Activated effector memory CD4-positive, alpha-beta T cell treated with anti-CD3 and anti-CD28 coated beads, Interleukin-2, amount 50 U/mL, for 16 hours (primary cell): ENCODE measurements at regions not wholly inside any gene's neighbourhood (a gene's known extent, or its start where the extent isn't known, plus 50 kb on each side); places are given as distances from the start of the nearest gene placed in this dataset.

Source experiments
- DNase-seq: peaks from one replicate; pipeline ENCODE4 v3.0.0-alpha.2; 2020

DNA sequence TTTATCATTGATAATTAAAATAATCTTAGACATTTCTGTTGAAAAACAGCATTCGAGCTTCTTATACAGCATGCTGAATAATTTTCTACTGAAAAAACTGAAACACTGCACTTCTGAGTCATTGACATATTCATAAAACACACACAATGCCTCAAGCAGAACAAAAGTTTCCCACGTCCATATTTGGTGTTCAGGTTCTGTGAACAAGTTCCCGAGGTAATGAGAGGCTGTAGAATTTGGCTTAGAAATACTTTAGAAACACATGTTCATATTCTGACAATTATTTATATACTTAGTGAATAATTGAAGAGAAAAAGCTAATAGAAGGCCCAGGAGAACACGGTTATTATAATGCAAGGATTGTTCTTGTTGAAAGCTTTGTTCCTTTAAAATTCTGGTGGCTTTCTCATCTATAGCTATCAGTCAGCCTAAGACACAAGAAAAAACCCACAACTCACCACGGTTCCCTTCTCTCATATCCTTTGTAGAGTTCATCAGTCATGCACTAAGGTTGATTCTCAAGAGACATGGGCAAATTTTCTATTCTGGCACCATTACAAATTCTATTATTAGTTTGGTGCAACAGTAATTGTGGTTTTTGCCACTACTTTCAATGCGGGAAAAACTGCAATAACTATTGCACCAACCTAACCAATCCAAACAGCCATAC is 194.4 kb downstream of the TMX3 start:
- no peak for DNase-seq

DNA sequence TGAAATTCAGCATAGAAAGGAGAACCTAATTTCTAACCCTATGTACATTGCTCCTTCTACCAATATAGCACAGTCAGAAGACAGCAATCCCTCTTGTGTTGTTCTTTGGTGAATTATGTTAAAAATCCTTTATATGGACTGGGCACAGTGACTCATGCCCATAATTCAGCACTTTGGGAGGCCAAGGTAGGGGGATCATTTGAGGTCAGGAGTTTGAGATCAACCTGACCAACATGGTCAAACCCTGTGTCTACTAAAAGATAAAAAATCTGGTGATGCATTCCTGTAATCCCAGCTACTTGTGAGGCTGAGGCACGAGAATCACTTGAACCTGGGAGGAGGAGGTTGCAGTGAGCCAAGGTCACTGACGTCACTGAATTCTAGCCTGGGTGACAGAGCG is 195.6 kb downstream of the TMX3 start:
- no peak for DNase-seq

DNA sequence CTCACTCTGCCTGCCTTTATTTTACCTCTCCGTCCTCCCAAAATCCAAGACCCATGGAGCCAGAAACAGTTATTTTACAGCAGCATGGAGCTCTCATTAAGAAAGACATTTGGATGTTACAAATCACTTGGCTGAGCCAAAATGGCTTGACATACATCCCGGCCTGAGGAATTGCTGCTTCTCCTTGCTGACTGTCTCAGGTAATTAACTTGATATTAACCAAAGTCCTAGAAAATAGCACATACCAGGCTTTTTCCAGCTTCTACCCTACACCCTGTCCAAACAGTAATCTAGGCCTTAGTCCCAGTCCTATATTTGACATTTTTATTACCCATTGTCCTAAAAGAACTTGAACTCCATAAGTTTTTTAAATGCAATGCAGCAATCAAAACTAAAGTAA is 205.0 kb downstream of the TMX3 start:
- DNase-seq: no peak

DNA sequence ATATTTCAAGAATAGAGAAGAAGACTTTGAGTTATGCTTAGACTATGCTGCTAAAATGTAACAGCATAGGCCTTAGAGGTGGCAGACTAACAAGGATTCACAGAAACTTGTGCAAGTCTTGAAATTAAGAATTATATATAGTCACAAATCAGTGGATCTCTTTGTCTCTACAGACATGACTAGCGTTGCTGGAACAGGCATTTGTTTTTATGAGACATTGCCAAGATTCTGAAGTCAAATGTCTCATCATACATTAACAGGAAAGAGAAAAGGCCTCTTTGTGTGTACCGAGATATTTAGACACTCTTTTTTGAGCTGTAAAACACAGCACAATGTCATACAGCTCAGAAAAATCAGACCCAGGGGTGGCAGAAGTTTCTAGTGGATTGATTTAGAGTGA is 207.1 kb downstream of the TMX3 start:
- DNase-seq: no peak

DNA sequence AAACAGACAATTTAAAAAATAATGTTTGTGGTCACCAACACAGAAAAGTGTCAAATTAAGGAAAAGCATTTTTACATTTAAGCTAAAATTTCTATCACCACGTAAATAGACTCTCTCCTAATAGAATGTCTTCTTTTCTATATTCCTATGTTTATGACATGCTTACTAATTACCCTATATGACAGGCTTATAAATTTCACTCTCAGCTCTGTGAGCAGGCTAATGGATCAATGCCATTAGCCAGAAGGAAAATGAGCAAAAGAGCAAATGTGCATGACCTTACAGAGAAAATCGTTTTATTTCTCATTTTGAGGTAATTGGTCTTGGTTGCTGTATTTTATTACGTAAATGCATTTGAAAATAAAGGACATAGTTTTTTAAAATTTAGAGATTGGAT is 209.7 kb downstream of the TMX3 start:
- no peak for DNase-seq

DNA sequence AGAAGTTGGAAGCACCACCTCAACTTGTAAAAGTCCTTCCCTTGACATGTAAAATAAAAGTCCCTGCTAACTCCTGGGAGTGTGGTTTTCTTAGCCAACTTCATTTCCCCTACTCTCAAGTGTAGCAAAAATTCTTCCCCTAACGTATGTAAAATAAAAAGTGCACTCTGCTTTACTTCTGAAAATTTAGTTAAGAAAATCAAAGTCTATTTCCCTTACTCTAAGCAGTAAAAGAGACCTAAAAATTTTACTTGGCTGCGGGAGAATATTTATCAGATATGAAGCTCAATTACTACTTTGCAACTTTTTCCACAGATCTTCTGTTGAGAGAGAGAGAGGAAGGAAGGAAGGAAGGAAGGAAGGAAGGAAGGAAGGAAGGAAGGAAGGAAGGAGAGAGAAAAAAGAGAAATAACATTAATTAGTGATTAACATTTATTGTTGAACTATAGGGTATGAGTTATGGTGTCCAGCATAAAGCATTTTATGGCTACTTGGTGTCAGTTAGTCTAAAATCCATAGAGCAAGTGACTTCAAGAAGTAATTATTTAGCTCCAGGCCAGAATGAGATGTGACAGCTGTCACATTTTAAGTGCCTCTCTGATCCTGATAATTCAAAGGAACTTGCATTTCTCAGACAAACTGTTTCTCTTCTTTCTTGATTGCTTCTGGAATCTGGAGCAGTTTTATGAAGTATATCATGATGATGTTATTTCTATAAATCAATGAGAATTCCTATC is 210.3 kb downstream of the TMX3 start:
- DNase-seq: no peak

DNA sequence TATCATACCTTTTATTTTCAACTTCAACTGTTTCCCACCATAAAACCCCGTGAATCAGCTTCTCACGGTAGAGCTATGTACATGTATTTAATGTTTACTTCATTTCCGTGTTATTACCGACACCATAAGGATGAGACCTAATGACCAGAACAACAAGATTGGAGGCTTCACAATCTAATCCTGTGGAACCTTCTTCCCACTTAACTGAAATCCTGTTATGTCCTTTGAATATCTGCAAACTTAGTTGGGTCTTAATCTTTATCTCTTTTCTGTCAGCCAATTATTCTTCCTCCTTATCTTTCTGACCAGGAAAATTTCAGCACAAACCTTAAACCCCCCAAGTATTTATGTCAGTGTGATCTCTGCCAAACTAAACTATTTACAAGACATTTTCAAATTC is 214.4 kb downstream of the TMX3 start:
- DNase-seq: no peak

DNA sequence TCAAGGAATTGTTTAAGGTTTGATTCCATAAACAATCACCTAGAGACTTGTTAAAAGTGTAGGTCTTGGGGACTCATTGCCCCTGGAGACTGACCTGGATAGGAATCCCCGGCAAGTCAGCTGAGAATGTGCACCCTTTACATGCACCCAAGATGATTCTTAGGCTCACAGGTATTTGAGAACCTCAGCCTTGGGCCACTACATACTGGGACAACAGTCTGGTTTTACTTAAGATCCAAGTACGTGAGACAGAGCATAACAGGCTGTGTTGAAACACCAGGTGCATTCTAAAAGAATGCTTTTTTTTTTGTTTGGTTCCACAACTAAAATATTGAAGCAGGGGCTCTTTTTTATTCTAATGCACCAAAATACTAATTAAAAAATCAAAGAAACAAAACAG is 215.8 kb downstream of the TMX3 start:
- no peak for DNase-seq

DNA sequence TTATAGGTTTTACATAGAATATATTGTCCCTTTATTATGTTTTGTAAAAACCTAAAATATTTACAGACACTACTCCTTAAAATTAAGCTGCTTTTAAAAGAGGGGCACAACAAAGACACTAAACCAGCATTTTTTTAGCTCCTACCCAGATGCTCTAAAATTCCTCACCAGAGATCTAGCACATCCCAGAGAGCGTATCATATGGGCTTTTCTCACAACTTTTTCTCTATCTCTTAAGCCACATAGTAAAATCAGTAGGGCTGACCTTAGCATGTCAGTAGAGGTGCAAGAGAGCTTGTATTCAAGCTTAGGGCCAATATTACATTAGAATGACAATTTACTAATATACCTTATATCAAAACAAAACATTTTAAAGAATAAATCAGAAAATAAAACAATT is 216.3 kb downstream of the TMX3 start:
- DNase-seq: no peak

DNA sequence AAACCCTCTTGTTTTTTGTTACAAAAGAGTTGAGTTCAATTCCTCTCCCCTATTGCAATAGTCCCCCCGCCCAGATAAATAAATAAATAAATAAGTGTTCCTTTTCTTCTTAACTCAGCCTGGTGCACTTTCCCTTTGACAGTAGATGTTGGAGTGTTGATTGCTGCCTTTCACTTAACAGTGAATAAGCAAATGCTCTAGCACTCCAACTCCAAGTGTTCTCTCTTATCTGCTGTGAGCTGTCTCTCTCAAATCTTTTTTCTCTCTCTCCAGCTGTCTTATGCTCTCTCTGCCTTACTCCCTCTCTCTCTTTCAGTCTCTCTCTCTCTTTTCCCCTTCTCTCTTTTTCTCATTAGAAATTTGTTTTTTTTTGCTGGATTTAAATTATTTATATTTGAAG is 216.7 kb downstream of the TMX3 start:
- DNase-seq: no peak

DNA sequence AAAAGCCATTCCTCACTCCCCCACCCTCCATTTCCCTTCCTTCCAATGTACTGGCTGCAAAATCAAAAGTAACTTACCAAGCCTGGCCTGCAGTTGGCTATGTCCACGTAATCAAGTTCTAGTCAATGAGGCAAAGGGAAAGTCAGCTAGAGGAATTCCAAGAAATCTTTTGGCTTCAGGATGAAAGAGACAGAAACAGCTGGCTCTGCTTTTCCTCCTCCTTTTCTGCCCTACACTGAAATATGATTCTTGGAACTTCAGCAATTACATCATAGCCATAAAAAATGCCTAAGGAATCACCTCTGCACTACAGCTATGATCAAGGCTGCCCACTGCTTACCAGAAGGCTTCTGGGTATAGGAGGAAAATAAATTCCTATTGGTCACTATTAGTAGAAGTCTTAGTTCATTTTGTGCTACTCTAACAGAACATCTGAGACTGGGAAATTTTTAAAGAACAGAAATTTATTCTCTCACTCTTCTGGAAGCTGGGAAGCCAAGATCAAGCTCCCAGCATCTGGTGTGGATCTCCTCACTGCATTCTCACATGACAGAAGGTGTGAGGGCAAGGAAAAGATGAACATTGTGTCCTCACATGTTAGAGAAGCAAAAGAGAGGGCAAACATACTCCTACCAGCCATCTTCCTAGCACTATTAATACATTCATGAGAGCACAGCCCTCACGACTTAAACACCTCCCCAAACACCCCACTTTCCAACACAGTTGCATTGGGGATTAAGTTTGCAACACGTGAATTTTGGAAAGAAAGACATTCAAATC is 219.9 kb downstream of the TMX3 start:
- DNase-seq: no peak

DNA sequence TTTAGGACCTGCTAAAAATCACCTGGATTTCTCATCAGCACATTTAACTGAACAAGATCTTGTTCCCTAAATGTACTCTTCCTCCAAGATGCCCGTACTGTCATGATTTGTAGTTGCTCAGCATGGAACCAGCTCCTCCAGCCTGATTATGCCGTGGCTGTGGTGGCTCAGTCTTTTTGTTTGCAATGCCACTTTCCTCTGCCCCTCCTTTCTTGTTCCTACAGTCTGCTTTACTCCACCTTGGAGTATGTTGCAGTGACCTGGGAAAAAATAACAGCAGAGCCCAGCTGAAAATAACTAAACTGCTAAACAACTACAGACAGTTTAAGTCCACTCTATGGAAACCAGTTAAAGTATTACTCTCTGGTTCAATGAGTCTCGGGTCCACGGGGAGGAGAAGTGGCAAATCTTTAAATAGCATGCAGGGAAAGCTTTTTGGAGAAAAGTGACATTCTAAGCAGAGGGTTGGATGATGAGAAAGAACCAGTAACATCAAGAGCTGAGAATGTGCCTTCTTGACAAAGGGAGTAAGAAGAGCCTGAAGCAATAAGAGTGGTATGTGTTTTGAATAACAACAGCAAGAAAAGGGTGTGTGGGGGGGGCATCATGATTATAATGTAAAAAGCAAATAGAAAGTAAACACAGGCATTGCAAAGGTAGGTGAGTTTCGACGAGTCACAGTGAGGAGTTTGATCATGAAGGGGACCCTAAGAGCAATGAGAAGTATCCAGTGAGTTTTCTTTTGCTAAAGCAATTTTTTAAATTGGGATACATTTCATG is 225.7 kb downstream of the TMX3 start:
- no peak for DNase-seq

DNA sequence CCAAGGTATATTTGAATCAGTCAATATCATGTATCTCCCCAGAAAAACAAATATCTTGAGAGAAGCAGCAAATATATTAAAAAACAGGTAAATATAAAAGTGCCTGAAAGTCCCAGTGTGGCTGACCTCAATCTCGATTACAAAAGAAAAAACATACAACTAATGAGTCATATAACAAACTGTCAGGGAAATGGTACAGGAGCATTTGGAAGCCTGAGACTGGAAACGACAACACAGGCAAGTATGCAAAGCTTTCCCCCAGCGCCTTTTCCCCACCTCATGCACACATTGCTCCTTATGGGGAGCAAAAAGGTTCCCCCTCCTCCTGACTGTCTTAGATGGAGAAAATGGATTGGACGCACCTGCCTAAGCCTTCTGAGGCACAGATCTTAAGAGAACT is 230.7 kb downstream of the TMX3 start:
- DNase-seq: no peak

DNA sequence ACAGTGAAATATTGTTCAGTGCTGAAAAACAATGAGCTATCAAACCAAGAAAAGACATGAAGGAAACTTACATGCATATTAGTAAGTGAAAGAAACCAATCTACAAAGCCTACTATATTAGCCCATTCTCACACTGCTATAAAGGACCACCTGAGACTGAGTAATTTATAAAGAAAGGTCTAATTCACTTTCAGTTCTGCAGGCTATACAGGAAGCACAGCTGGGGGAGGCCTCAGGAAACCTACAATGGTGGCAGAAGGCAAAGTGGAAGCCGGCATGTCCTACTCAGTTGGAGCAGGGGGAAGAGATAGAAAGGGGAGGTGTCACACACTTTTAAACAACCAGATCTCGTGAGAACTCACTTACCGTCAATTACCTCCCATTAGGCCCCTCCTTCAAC is 232.1 kb downstream of the TMX3 start:
- DNase-seq: no peak

DNA sequence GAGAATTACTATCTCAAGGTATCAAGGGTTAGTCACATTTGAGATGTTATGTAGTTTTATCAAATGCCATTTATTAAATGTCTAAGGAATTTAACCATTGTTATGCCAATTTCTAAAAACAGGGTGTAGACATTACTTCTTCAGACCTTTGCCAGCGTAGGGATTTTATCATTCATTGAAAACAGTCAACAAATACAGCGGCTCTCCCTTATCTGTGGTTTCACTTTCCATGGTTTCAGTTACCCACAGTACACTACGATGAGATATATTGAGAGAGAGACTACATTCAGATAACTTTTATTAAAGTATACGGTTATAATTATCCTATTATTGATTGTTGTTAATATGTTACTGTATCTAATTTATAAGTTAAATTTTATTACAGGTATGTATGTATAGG is 234.7 kb downstream of the TMX3 start:
- no peak for DNase-seq

DNA sequence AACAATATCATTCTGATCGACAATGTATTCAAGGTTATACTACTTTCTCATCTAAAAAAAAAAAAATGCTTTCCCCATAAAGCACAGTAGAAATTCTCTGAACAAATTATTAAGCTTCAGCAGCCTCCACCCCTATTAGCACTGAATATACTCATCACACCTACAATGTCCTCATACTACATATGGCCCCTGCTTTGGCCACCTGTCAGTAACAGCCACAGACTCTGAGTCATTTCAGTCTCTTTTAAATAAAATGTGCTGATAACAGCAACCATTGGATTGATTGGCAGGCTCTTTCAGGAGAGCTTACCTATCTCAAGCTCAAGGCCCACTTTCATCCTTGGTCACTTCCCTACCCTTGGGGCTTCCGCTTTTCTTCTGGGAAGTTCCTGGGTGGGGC is 236.7 kb downstream of the TMX3 start:
- no peak for DNase-seq

DNA sequence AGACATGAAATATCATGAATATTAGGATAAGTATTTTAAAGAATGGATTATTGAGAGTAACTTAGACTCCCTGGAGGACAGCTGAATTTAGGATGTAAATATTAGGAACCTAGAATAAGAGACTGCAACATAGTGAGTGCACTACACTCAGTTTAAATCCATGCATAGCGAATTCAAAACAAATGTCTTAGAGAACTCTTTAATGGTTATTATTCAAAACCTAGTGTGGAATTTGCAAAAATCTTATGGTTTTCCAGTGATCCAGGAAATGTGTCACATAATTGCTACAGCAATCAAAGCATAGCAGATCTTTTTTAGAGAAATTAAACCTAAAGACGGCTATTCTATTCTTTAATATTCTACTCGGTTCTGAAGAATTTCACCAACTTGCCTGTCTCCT is 239.0 kb downstream of the TMX3 start:
- no peak for DNase-seq

DNA sequence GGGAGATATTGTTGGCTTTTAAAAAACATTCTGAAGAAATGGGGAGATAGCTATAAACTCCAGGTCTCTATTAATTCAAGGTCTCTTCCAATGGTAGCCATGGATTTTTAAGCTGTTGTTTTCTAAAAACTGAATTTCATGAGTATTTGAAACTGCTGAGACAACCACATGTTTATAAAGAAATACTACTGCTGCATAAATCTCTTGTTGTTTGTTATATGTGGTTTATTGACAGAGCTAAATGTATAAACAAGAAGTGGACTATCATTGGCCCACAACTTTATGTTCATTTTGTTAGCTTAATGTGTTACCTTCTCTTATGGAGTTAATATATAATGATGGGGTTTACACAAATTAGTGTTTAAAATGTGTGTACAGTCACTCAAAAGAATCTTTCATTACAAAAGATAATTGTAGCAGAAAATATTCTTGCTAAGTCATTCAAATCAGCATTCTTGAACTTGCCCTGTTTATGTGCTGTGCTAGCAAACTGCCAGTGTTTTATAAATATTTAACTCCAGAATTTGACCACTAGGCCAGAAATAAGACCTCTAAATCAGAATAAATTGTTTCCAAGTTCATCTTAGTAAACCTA is 242.1 kb downstream of the TMX3 start:
- no peak for DNase-seq

DNA sequence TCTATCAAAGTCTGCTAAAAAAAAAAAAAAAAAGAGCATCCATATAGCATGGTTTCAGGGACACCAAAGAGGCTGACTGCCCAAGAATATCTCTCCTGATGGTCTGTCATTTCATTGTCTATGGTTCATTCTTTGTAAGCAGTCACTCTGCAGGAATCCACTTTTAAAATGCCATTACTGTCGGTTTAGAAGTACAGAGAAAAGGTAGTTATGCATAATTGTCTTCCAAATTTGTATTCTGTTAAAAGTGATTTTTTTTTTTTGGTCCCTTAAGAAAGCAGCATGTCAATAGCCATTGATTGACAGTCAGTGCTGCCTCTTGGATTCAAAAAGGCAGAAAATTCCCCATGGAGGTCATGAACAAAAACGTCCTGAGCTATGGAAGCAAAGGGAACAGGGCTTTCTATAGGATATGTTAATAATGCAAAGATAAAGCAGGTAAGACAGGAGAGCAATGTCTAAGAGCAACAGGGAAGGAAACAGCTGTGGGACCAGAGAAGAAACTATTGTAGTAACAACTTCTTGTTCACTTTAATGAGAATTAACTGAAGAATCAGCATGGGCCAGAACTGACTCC is 245.8 kb downstream of the TMX3 start:
- DNase-seq: no peak

DNA sequence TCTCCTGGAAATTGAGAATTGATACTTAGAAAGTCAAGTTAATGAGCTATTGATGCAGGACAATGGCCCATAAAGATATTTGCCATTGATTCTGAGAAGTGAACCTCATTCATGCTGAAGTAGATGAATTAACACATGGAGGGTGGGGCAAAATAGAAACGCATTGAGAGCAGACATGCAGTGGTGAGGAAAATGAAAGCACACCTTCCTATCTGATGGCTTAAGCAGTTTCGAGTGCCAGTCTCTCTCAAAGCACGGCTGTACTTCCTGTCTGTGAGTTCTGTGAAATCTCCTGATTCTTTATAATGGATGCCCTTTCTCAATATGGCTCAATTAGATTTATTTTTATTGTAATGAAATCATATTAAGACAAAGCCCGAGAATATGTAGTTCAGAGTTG is 247.0 kb downstream of the TMX3 start:
- DNase-seq: no peak

DNA sequence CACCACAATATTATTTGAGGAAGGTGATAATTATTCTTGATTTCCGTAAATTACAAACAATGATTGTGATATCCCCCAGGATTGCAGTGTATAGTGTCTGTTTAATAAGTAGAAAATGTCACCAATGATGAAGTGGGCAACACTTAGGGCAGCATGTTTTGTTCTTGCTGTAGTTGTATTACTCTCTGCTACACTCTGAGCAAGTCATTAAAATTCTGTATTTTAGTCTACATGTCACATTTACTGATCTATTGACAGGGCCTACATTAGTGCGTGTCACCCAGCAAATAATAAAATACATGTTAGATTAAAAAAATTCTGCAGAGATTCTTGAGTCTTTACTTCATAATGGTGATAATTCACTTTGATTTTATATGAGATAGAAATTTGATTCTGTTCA is 247.6 kb downstream of the TMX3 start:
- no peak for DNase-seq

DNA sequence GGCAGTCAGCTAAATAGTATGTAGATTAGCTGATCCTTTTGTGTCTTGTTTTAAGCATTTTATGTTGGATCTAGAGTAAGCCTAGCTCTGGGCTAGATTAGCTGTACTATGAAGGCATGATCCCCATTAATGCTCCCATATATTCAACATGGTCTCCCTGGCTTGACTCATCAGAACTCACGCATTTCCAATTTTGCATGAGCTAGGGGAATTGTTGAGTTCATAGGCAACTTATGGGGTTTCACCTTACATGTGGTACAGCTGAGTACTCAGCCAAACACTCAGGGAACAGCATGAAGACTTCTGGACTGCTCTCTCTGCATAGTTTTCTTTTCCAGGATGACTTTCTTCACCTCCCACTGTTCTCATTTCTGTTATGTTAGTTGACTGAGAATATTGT is 248.2 kb downstream of the TMX3 start:
- no peak for DNase-seq

DNA sequence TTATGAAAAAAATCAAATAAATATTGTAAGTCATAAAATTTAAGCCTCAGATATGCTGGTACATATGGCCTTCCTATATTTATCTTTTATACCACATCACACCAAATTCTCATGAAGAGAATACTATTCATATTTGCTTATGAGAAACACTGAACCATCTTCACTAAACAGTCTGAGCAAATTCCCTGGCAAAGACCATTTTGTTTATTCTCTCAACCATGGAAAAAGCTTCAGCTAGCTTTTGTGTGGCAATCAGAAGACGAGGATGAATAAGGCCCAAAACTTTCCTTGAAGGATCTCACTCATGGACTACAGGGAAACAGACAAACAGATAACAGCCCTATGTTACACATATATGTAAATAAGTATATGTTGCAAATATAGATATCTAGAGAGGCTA is 252.1 kb downstream of the TMX3 start:
- DNase-seq: no peak
